ENCODE measurements at regions not wholly inside any gene's neighbourhood (a gene's known extent, or its start where the extent isn't known, plus 50 kb on each side); places are given as distances from the start of the nearest gene placed in this dataset.

DNA sequence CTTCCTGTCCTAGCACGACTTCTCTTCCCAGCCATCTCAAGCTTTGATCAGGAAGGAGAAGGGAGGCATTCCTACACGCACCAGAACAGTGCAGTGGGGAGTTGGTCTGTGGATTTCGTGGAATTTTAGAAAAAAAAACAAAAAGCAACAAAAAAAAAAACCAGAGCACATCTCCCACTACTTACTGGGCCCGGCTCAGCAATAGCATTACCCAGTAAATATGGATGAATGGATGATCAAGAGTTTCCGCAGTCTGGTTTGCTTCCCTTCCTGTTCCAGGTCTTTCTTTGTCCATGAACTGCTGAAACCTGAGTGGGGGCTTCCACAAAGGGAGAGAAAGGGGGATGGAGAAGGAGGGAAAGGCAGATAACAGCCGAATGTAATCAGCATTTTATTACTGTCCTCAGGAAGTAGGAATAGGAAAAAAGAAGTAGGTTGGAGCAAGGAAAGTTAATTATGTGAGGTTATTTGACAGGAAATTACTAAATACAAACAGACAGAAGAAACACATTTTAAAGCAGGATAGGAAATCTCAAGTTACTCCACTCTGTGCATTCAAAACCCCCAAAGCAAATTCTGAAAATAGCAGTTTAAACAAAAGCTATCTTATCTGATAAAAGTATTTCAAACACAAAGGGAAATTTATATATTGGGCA, 349.0 kb downstream of the PRL start:
- TF ChIP-seq, protein P1, sequence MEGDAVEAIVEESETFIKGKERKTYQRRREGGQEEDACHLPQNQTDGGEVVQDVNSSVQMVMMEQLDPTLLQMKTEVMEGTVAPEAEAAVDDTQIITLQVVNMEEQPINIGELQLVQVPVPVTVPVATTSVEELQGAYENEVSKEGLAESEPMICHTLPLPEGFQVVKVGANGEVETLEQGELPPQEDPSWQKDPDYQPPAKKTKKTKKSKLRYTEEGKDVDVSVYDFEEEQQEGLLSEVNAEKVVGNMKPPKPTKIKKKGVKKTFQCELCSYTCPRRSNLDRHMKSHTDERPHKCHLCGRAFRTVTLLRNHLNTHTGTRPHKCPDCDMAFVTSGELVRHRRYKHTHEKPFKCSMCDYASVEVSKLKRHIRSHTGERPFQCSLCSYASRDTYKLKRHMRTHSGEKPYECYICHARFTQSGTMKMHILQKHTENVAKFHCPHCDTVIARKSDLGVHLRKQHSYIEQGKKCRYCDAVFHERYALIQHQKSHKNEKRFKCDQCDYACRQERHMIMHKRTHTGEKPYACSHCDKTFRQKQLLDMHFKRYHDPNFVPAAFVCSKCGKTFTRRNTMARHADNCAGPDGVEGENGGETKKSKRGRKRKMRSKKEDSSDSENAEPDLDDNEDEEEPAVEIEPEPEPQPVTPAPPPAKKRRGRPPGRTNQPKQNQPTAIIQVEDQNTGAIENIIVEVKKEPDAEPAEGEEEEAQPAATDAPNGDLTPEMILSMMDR (IDR thresholded peaks at IDR 0.05; ENCODE audit: borderline replicate concordance, extremely low read depth, low read length, poor library complexity, severe bottlenecking): no peak
- TF ChIP-seq EZH2 (IDR thresholded peaks at IDR 0.05; ENCODE audit: borderline replicate concordance, low read depth, low read length, severe bottlenecking): no peak
